ENCODE measurements at regions not wholly inside any gene's neighbourhood (a gene's known extent, or its start where the extent isn't known, plus 50 kb on each side); places are given as distances from the start of the nearest gene placed in this dataset.

DNA sequence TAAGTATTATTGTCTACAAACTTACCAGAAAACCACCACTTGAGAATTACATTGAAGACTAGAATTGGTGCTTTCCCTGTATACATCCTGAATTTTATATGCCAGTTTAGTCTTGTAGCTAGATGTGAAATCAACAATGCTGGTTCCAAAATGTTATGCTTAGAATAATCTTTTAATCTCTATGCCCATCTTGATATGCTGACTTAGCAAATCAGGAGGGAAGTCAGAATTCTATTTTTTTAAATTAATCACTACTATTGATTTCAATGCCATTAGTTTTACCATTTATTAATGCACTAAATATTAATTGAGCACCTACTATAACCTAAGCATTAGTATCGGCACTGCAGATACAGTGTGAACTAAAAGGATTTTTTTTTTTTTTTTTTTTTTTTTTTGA is 641.6 kb upstream of the ADGRL4 start:
- H3K27ac ChIP-seq = no peak overlapping the region
- WGBS, 2 donors = 91 to 93% methylated on average over 1 of the region's 1 CpG
- TF ChIP-seq, protein P1, sequence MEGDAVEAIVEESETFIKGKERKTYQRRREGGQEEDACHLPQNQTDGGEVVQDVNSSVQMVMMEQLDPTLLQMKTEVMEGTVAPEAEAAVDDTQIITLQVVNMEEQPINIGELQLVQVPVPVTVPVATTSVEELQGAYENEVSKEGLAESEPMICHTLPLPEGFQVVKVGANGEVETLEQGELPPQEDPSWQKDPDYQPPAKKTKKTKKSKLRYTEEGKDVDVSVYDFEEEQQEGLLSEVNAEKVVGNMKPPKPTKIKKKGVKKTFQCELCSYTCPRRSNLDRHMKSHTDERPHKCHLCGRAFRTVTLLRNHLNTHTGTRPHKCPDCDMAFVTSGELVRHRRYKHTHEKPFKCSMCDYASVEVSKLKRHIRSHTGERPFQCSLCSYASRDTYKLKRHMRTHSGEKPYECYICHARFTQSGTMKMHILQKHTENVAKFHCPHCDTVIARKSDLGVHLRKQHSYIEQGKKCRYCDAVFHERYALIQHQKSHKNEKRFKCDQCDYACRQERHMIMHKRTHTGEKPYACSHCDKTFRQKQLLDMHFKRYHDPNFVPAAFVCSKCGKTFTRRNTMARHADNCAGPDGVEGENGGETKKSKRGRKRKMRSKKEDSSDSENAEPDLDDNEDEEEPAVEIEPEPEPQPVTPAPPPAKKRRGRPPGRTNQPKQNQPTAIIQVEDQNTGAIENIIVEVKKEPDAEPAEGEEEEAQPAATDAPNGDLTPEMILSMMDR (IDR thresholded peaks at IDR 0.05) = no peak
- no peak for TF ChIP-seq EP300 (IDR thresholded peaks at IDR 0.05)
- no peak for TF ChIP-seq POLR2AphosphoS5 (IDR thresholded peaks at IDR 0.05)
- TF ChIP-seq POLR2A (IDR thresholded peaks at IDR 0.05) = no peak
- H3K9me3 ChIP-seq = no peaks in the 10 kb centered on the region
- intact Hi-C loops (cut with DNase I) = no loop called here
- DNase-seq = no peak
- no peaks in the 10 kb centered on the region for H3K36me3 ChIP-seq
- no peak overlapping the region for H3K4me3 ChIP-seq
- H3K4me1 ChIP-seq = no peaks in the 10 kb centered on the region
- no peaks in the 10 kb centered on the region for H3K27me3 ChIP-seq

DNA sequence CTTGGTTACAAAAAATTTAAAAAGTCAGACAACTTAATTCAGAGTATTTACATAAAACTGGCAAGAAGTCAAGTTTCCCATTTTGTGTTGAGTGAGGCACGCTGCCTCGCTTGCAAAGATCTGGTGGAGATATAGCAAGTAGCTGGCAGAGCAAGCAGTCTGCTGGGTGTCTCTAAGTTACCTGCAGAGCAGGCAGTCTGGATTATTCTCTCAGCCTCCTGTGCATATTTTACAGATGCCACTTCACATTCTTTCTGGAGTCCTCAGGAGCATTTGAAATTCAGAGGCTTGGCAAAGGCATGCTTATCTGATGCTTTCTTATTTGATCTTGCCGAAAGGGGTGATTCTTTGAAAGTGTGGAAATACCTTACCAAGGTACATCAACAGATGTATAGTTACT is 640.4 kb upstream of the ADGRL4 start:
- no peaks in the 10 kb centered on the region for H3K27me3 ChIP-seq

DNA sequence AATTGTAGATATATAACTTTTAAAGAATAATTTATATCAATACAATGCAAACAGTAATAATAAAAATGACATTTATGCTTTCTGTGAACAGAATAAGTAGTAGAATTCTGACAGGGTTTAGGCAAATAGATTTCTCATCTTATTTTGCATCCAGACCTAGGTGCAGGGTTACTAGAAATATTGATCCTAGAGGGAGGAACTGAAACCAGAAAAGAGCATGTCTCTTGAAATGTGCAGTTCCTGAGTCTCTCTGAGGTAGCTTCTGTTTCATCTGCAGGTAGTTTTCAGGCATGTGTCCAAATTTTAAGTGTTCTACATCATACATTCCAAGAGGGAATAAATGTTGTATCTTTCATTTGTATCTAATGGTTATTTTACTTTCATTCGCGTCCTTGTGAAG is 631.9 kb upstream of the ADGRL4 start:
- Histone ChIP-seq H3K9me3 (no peaks in the 10 kb centered on the region), H3K4me1 (no peaks in the 10 kb centered on the region), H3K27me3 (no peaks in the 10 kb centered on the region), H3K36me3 (no peaks in the 10 kb centered on the region), H3K27ac (no peak overlapping the region), H3K4me3 (no peak overlapping the region)
- intact Hi-C loops (cut with DNase I) = no loop called here
- DNase-seq = no peak
- 89 to 90% methylated on average over 2 of the region's 2 CpGs for WGBS, 2 donors
- TF ChIP-seq POLR2AphosphoS5 (IDR thresholded peaks at IDR 0.05) = no peak

More for the DNA sequence above, 640.4 kb upstream of the ADGRL4 start:
- Histone ChIP-seq H3K4me1 (no peaks in the 10 kb centered on the region), H3K36me3 (no peaks in the 10 kb centered on the region), H3K27ac (no peak overlapping the region), H3K4me3 (no peak overlapping the region), H3K9me3 (no peaks in the 10 kb centered on the region)
- 52 to 64% methylated on average over 3 of the region's 3 CpGs for WGBS, 2 donors
- DNase-seq = no peak
- TF ChIP-seq POLR2AphosphoS5 (IDR thresholded peaks at IDR 0.05) = no peak
- no peak for TF ChIP-seq POLR2A (IDR thresholded peaks at IDR 0.05)
- TF ChIP-seq, protein P1 (IDR thresholded peaks at IDR 0.05) = no peak
- no peak for TF ChIP-seq EP300 (IDR thresholded peaks at IDR 0.05)
- intact Hi-C loops (cut with DNase I) = no loop called here

DNA sequence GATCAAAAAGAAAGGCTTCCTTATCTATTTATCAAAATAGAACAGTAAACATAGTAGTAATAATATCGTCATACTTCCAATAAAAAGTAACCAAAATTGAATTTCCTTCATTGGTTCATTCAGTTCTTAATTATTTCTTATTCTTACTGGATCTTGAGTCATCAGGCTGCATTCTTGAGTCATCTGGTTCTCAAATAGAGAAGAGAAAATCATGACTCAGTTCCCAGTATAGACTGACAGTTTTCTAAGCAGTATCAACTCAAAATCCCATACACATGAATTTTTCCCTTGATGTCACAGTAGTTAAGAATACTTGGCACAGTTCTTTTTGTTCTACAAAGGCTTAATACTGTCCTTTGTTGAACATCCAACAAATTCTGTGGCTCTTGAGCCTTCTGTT is 626.9 kb upstream of the ADGRL4 start:
- Histone ChIP-seq H3K9me3 (no peaks in the 10 kb centered on the region), H3K4me3 (no peak overlapping the region), H3K27ac (no peak overlapping the region), H3K36me3 (no peaks in the 10 kb centered on the region), H3K27me3 (no peaks in the 10 kb centered on the region), H3K4me1 (no peaks in the 10 kb centered on the region)
- no peak for DNase-seq
- no peak for TF ChIP-seq EP300 (IDR thresholded peaks at IDR 0.05)
- no peak for TF ChIP-seq POLR2AphosphoS5 (IDR thresholded peaks at IDR 0.05)
- TF ChIP-seq POLR2A (IDR thresholded peaks at IDR 0.05) = no peak
- TF ChIP-seq, protein P1 (IDR thresholded peaks at IDR 0.05) = no peak
- intact Hi-C loops (cut with DNase I) = no loop called here
- WGBS, 2 donors = 74 to 89% methylated on average over 1 of the region's 1 CpG

DNA sequence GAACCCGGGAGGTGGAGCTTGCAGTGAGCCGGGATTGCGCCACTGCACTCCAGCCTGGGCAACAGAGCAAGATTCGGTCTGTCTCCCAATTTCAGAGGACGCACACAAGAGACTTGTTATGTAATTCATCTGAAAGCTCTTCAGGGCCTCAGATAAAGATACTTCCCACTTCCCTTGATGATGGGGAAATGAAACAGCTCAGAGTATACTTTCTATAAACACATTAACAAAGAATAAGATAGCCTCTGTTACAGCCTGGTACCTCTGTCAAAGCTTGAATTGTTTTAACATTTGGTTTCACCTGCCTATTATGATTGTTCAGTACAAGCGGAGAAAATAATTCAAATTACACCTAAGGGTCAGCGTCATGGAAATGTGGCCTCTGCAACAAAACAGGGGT is 622.9 kb upstream of the ADGRL4 start:
- H3K36me3 ChIP-seq = no peaks in the 10 kb centered on the region
- no peak overlapping the region for H3K27ac ChIP-seq
- H3K27me3 ChIP-seq = no peaks in the 10 kb centered on the region
- H3K4me3 ChIP-seq = no peak overlapping the region
- no peaks in the 10 kb centered on the region for H3K4me1 ChIP-seq
- TF ChIP-seq EP300 (IDR thresholded peaks at IDR 0.05) (no peak), POLR2A (IDR thresholded peaks at IDR 0.05) (no peak), POLR2AphosphoS5 (IDR thresholded peaks at IDR 0.05) (no peak)
- TF ChIP-seq, protein P1 (IDR thresholded peaks at IDR 0.05) = no peak
- WGBS, 2 donors = 93 to 97% methylated on average over 7 of the region's 7 CpGs
- intact Hi-C loops (cut with DNase I) = no loop called here
- H3K9me3 ChIP-seq = no peaks in the 10 kb centered on the region
- no peak for DNase-seq

Measured in sigmoid colon (tissue), 6 donors.